HG03135 (cell line): ENCODE measurements at regions not wholly inside any gene's neighbourhood (a gene's known extent, or its start where the extent isn't known, plus 50 kb on each side); places are given as distances from the start of the nearest gene placed in this dataset.
"Not testable (repeated sequence)": the region's sequence is repeated elsewhere in the genome, so short reads cannot be mapped to it uniquely, and the experiment has no call there.

Source experiments
- ATAC-seq: cut with Tn5 transposase; IDR thresholded peaks from one replicate; pipeline ENCODE4 v1.9.1; 2021; ENCODE audit warnings: mild to moderate bottlenecking, moderate library complexity; ENCODE audit not compliant: unreplicated experiment

GRCh38 chr3:27560484-27561056 is 76.4 kb upstream of the SLC4A7 start:
- no peak for ATAC-seq

GRCh38 chr3:27559835-27560234 is 75.7 kb upstream of the SLC4A7 start:
- no peak for ATAC-seq

GRCh38 chr3:27559381-27559780 is 75.2 kb upstream of the SLC4A7 start:
- no peak for ATAC-seq

GRCh38 chr3:27557411-27557810 is 73.2 kb upstream of the SLC4A7 start:
- no peak for ATAC-seq

- ATAC-seq = no peak
Measured at GRCh38 chr3:27556887-27557286, 72.7 kb upstream of the SLC4A7 start.

GRCh38 chr3:27554706-27555105 is 70.5 kb upstream of the SLC4A7 start:
- no peak for ATAC-seq

GRCh38 chr3:27553886-27554540 is 69.8 kb upstream of the SLC4A7 start:
- ATAC-seq = no peak

- ATAC-seq = not testable (repeated sequence)
Measured at GRCh38 chr3:27552708-27553107, 68.5 kb upstream of the SLC4A7 start.

GRCh38 chr3:27551413-27551812 is 67.2 kb upstream of the SLC4A7 start:
- ATAC-seq = not testable (repeated sequence)

- no peak for ATAC-seq
Measured at GRCh38 chr3:27545061-27545460, 60.9 kb upstream of the SLC4A7 start.

- no peak for ATAC-seq
Measured at GRCh38 chr3:27544372-27544865, 60.2 kb upstream of the SLC4A7 start.

- no peak for ATAC-seq
Measured at GRCh38 chr3:27542476-27542875, 58.3 kb upstream of the SLC4A7 start.

- ATAC-seq = no peak
Measured at GRCh38 chr3:27540231-27540630, 56.0 kb upstream of the SLC4A7 start.

- ATAC-seq = no peak
Measured at GRCh38 chr3:27536491-27536890, 52.3 kb upstream of the SLC4A7 start.

- no peak for ATAC-seq
Measured at GRCh38 chr3:27535809-27536392, 51.7 kb upstream of the SLC4A7 start.

GRCh38 chr3:27533718-27534573 is 49.8 kb upstream of the SLC4A7 start:
- no peak for ATAC-seq
